ENCODE measurements at regions not wholly inside any gene's neighbourhood (a gene's known extent, or its start where the extent isn't known, plus 50 kb on each side); places are given as distances from the start of the nearest gene placed in this dataset.

- peak overlapping the region; percentile 88 for H3K23ac ChIP-seq (ENCODE audit: low read depth, low read length)
- ATAC-seq (ENCODE audit: low read depth) (peak; percentile 65), DNase-seq (peak; percentile 85)
- peak overlapping the region; percentile 97 for H3K4me3 ChIP-seq (ENCODE audit: insufficient read depth, low read depth, low read length)
- peak overlapping the region; percentile 82 for H4K5ac ChIP-seq (ENCODE audit: low read depth, low read length)
- H3K27ac ChIP-seq (ENCODE audit: insufficient read depth, low read length) = peak overlapping the region; percentile 98
- dilution Hi-C loops (cut with HindIII; ENCODE audit: low sequenced_read_pairs, unreplicated experiment) = no loop called here
- peak overlapping the region; percentile 97 for H3K9ac ChIP-seq (ENCODE audit: low read depth, low read length)
- CTCF ChIA-PET = interaction anchor here (0.9 to 2.2 kb wide), 2 partner anchors 10 to 174 kb away, joined by 3 to 7 read pairs; no protein-coding TSS in a partner anchor
- peak overlapping the region; percentile 32; the same call in 1 of the 2 replicates for H2BK20ac ChIP-seq (ENCODE audit: low read depth, low read length)
- peak overlapping the region; percentile 99 for H2AK9ac ChIP-seq (replicated peaks; ENCODE audit: low read depth, low read length, poor library complexity)
- peaks cover 15% of the 10 kb centered on the region for H3K36me3 ChIP-seq (ENCODE audit: control insufficient read depth, insufficient read depth, low read length)
- H3K14ac ChIP-seq (replicated peaks; ENCODE audit: low read depth, low read length) = peak overlapping the region; percentile 95
- peak overlapping the region; percentile 93 for H3K18ac ChIP-seq (ENCODE audit: low read depth, low read length)
- peak overlapping the region; percentile 87 for H2AFZ ChIP-seq (replicated peaks; ENCODE audit: low read length, poor library complexity)
- peak overlapping the region; percentile 82 to 85 for H4K8ac ChIP-seq (ENCODE audit: low read depth in 2 of 2, low read length in 2 of 2)
- H2BK120ac ChIP-seq (ENCODE audit: low read depth, low read length) = peak overlapping the region; percentile 94
- H2BK15ac ChIP-seq (ENCODE audit: low read depth, low read length) = peak overlapping the region; percentile 30; the same call in 2 of the 3 replicates
- H3K9me1 ChIP-seq (ENCODE audit: insufficient read depth, low read length) = peaks cover 19% of the 10 kb centered on the region
- peak overlapping the region; percentile 96 for H3K4ac ChIP-seq (ENCODE audit: low read depth, low read length)
- no TSS peak for BruUV-seq (replicated peaks)
- H3K4me2 ChIP-seq (ENCODE audit: low read depth, low read length) = peak overlapping the region; percentile 97
- in situ Hi-C loops (cut with MboI; ENCODE audit: low sequenced_read_pairs) = loop anchor here (10.0 kb wide), 1 partner anchor 176 kb away; the partner anchor contains the start of gene NCOR2
- peak overlapping the region; percentile 87 for H3K56ac ChIP-seq (ENCODE audit: extremely low read depth, insufficient read depth, low read length)
- peaks cover 18 to 67% of the 10 kb centered on the region in 2 experiments for H3K79me1 ChIP-seq (ENCODE audit: low read depth in 1 of 2, low read length in 2 of 2)
- POLR2A ChIA-PET (ENCODE audit: unreplicated experiment) = interaction anchor here (0.6 to 1.3 kb wide), 9 partner anchors 9 to 364 kb away, joined by 3 to 10 read pairs (median 8); no protein-coding TSS in a partner anchor
- H3K9me3 ChIP-seq (ENCODE audit: control insufficient read depth, insufficient read depth, low read length) = no peaks in the 10 kb centered on the region
- H2BK5ac ChIP-seq (ENCODE audit: low read depth, low read length, poor library complexity, severe bottlenecking) = peak overlapping the region; percentile 98
- TF ChIP-seq MXI1 (IDR thresholded peaks at IDR 0.05; ENCODE audit: borderline replicate concordance, low read depth, low read length) (0 out of 2 replicates have a peak, but pooled peaks have one; percentile 6), CHD1 (IDR thresholded peaks at IDR 0.05; ENCODE audit: low read depth, low read length) (peak; percentile 32; the same call in 1 of the 2 replicates), FOS (IDR thresholded peaks at IDR 0.05; ENCODE audit: low read depth, low read length) (no peak), ELK1 (IDR thresholded peaks at IDR 0.05; ENCODE audit: borderline replicate concordance, low read depth, low read length) (no peak), USF2 (IDR thresholded peaks at IDR 0.05; ENCODE audit: low read depth, low read length) (no peak), SMC3 (IDR thresholded peaks at IDR 0.05; ENCODE audit: low read depth, low read length) (no peak), POLR2A (IDR thresholded peaks at IDR 0.05; ENCODE audit: low read depth, low read length) (peak; percentile 94), RFX5 (IDR thresholded peaks at IDR 0.05; ENCODE audit: low read depth, low read length) (no peak), NFE2L2 (IDR thresholded peaks at IDR 0.05; ENCODE audit: low read depth, low read length) (no peak), BHLHE40 (IDR thresholded peaks at IDR 0.05; ENCODE audit: low read depth, low read length) (no peak), RAD21 (IDR thresholded peaks at IDR 0.05; ENCODE audit: low read length) (peak; percentile 9; the same call in 1 of the 2 replicates), MAZ (IDR thresholded peaks at IDR 0.05; ENCODE audit: borderline replicate concordance, low read depth, low read length) (peak; percentile 85)
- intact Hi-C loops (cut with micrococcal nuclease) = loop anchor here (2.0 to 10.0 kb wide), 6 partner anchors 34 to 516 kb away; partner anchors contain the start of gene NCOR2
- peak overlapping the region; percentile 83 for H2AK5ac ChIP-seq (ENCODE audit: low read depth, low read length)
- H4K91ac ChIP-seq (ENCODE audit: insufficient read depth, low read depth, low read length) = peak overlapping the region; percentile 96
- H3K27me3 ChIP-seq (ENCODE audit: control insufficient read depth, insufficient read depth, low read length) = no peaks in the 10 kb centered on the region
- WGBS, 2 experiments (ENCODE audit: extremely low coverage in 2 of 2, insufficient read length in 1 of 2) = 0% methylated on average over 2 of the region's 39 CpGs; no CpG with 5 or more reads in 1 of the 2 experiments
- peaks cover 61% of the 10 kb centered on the region for H3K4me1 ChIP-seq (ENCODE audit: control insufficient read depth, insufficient read depth, low read length)
- H4K20me1 ChIP-seq (ENCODE audit: insufficient read depth, low read length) = peaks cover 46% of the 10 kb centered on the region
These were observed 93.8 kb downstream of the RFLNA start for GRCh38 chr12:124388679-124389137.

Data from IMR-90 (cell line).